Activated B cell treated with CpG ODN at 0.5 μM for 24 hours (primary cell): ENCODE measurements at regions not wholly inside any gene's neighbourhood (a gene's known extent, or its start where the extent isn't known, plus 50 kb on each side); places are given as distances from the start of the nearest gene placed in this dataset.

Experiments used
- ATAC-seq: fragments of 200-7000 bp; cut with Tn5 transposase; one replicate; pipeline ENCODE4 v1.10.0; 2021; ENCODE audit warnings: low read depth, mild to moderate bottlenecking, moderate library complexity
- CTCF ChIA-PET: fragments of 350-600 bp; sonication (Branson Sonifier 250); formaldehyde crosslinking; loops from one replicate; lab custom pipeline; 2021; ENCODE audit warnings: antibody characterized with exemption; lab: Charles Lee
- POLR2A ChIA-PET: fragments of 350-600 bp; sonication (Branson Sonifier 250); formaldehyde crosslinking; loops from one replicate; lab custom pipeline; 2021; ENCODE audit warnings: antibody characterized with exemption; lab: Charles Lee
- DNase-seq: peaks from one replicate; pipeline ENCODE4 v3.0.0; 2022
- H3K27ac Mint-ChIP-seq: one replicate; pipeline ENCODE4 v1.8.0; 2020; ENCODE audit warnings: mixed read lengths
- H3K27me3 Mint-ChIP-seq: one replicate; pipeline ENCODE4 v1.8.0; 2021; ENCODE audit warnings: mixed read lengths
- H3K36me3 Mint-ChIP-seq: one replicate; pipeline ENCODE4 v1.8.0; 2021; ENCODE audit warnings: low read depth, mixed read lengths
- H3K4me1 Mint-ChIP-seq: one replicate; pipeline ENCODE4 v1.8.0; 2021; ENCODE audit warnings: mixed read lengths
- H3K4me3 Mint-ChIP-seq: one replicate; pipeline ENCODE4 v1.8.0; 2020; ENCODE audit warnings: mild to moderate bottlenecking, mixed read lengths
- H3K9me3 Mint-ChIP-seq: one replicate; pipeline ENCODE4 v1.8.0; 2020; ENCODE audit warnings: mixed read lengths
- CTCF ChIP-seq: fragments of 200-600 bp; IDR thresholded peaks from one replicate; pipeline ENCODE4 v1.8.0; 2022; ENCODE audit warnings: antibody characterized with exemption, mild to moderate bottlenecking
- intact Hi-C: fragments of 100-400 bp; cut with micrococcal nuclease; formaldehyde crosslinking; loops from one replicate; pipeline ENCODE4 v1.15.1; 2024

GRCh38 chr4:182083671-182084410 is 159.4 kb upstream of the TENM3 start:
- Mint-ChIP-seq H3K9me3 (no peaks in the 10 kb centered on the region), H3K27ac (no peak overlapping the region), H3K36me3 (no peaks in the 10 kb centered on the region), H3K27me3 (no peaks in the 10 kb centered on the region), H3K4me1 (no peaks in the 10 kb centered on the region), H3K4me3 (no peak overlapping the region)
- no peak for TF ChIP-seq CTCF
- POLR2A ChIA-PET: no interaction called here
- intact Hi-C loops: no loop called here
- DNase-seq: no peak
- no peak for ATAC-seq
- CTCF ChIA-PET: no interaction called here

GRCh38 chr4:182085051-182085480 is 158.1 kb upstream of the TENM3 start:
- CTCF ChIA-PET: no interaction called here
- no peak overlapping the region for H3K4me3 Mint-ChIP-seq
- H3K27ac Mint-ChIP-seq: no peak overlapping the region
- H3K9me3 Mint-ChIP-seq: no peaks in the 10 kb centered on the region
- ATAC-seq (no peak), DNase-seq (no peak)
- no peaks in the 10 kb centered on the region for H3K36me3 Mint-ChIP-seq
- H3K4me1 Mint-ChIP-seq: no peaks in the 10 kb centered on the region
- no peak for TF ChIP-seq CTCF
- no peaks in the 10 kb centered on the region for H3K27me3 Mint-ChIP-seq
- POLR2A ChIA-PET: no interaction called here
- intact Hi-C loops: no loop called here

- ChIA-PET POLR2A (no interaction called here), CTCF (no interaction called here)
- no peak overlapping the region for H3K4me3 Mint-ChIP-seq
- DNase-seq: no peak
- no peak for ATAC-seq
- no peaks in the 10 kb centered on the region for H3K4me1 Mint-ChIP-seq
- no peaks in the 10 kb centered on the region for H3K27me3 Mint-ChIP-seq
- no peaks in the 10 kb centered on the region for H3K36me3 Mint-ChIP-seq
- H3K27ac Mint-ChIP-seq: no peak overlapping the region
- no peak for TF ChIP-seq CTCF
- no peaks in the 10 kb centered on the region for H3K9me3 Mint-ChIP-seq
- intact Hi-C loops: no loop called here
Observed at GRCh38 chr4:182089326-182089725, 153.9 kb upstream of the TENM3 start.

- ATAC-seq: no peak
- Mint-ChIP-seq H3K4me1 (no peaks in the 10 kb centered on the region), H3K4me3 (no peak overlapping the region), H3K36me3 (no peaks in the 10 kb centered on the region), H3K27me3 (no peaks in the 10 kb centered on the region), H3K27ac (no peak overlapping the region), H3K9me3 (peaks cover under 1% of the 10 kb centered on the region)
- intact Hi-C loops: no loop called here
- no peak for TF ChIP-seq CTCF
- POLR2A ChIA-PET: no interaction called here
- CTCF ChIA-PET: no interaction called here
- DNase-seq: no peak
Observed at GRCh38 chr4:182090186-182090585, 153.0 kb upstream of the TENM3 start.

- TF ChIP-seq CTCF: no peak
- Mint-ChIP-seq H3K27me3 (no peaks in the 10 kb centered on the region), H3K4me1 (no peaks in the 10 kb centered on the region), H3K9me3 (peaks cover 2% of the 10 kb centered on the region), H3K36me3 (no peaks in the 10 kb centered on the region), H3K4me3 (no peak overlapping the region), H3K27ac (no peak overlapping the region)
- ATAC-seq: no peak
- intact Hi-C loops: no loop called here
- ChIA-PET POLR2A (no interaction called here), CTCF (no interaction called here)
- no peak for DNase-seq
Observed at GRCh38 chr4:182091128-182091527, 152.1 kb upstream of the TENM3 start.
